ENCODE measurements at regions not wholly inside any gene's neighbourhood (a gene's known extent, or its start where the extent isn't known, plus 50 kb on each side); places are given as distances from the start of the nearest gene placed in this dataset.
A peak's percentile ranks its signal among the peaks of the same experiment; 100 is the strongest.
"Not testable (repeated sequence)": the region's sequence is repeated elsewhere in the genome, so short reads cannot be mapped to it uniquely, and the experiment has no call there.

DNA sequence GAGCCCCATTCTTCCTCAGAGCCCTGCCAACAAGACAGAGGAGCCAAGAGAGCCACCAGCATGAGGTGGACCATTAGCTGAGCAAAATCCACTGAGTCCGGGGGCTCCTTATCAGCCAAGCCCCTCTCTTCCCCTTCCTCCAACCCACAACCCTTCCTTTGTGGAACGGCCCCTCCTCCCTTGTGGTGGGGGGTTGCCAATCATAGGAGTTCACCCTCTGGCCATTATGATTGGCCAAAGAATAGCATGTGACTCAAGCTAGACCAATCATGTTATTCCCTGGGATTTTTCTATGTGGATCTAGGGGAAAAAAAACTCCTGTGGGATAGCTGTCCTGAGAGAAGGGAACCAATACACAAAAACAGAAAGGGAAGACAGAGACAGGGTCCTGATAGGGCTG is 120.5 kb downstream of the C16orf95 start:
- no peak for DNase-seq

DNA sequence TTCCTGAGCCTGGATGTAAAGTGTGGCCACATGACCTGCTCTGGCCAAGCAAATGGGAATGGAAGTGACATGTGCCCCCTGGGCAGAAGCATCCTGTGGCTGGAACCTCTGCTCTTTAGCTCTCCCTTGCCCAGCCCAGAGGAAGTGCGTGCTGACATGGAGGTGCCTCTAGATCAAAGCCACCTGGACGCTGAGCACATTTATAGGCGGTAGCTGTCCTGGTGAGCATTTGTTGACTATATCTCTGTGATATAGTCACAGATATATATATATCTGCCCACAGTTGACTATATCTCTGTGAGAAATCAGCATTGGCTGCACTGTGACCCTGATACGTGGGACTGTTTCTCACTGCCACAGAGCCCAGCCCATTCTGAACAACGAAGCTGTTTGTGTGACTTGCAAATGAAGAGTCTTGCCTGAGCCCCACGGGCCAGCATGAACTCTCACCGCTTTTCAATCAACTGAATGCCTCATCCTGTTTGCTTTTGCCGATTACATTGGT is 118.8 kb downstream of the C16orf95 start:
- DNase-seq = no peak

DNA sequence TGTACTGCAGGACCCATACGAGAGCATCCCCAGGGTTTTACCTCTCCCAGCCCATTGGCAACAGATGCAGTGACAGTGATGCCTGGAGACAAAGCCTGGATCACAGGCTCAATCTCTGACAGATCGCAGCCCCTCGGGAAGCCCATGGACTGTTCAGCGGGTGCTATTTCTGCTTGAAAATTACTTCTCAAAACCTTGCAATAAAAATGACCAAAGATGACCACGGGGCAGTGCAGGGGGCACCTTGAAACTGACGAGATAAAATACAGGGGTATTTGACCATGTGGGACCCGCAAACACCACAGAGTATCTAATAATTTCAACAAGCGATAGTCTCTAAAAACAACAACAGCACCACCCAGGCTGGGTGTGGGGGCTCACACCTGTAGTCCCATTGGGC is 118.3 kb downstream of the C16orf95 start:
- no peak for DNase-seq

DNA sequence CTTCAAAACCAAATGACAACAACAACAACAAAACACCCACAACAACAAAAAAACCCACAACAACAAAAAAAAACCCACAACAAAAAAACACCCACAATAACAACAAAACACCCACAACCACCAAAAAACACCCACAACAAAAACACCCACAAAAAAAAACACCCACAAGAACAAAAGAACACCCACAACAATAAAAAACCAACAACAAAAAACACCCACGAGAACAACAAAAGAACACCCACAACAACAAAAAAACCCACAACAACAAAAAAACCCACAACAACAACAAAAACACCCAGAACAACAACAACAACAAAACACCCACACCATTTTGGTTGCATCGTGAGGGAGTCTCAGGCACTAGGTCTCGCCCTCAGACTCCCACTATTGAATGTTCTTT is 117.8 kb downstream of the C16orf95 start:
- DNase-seq = no peak

DNA sequence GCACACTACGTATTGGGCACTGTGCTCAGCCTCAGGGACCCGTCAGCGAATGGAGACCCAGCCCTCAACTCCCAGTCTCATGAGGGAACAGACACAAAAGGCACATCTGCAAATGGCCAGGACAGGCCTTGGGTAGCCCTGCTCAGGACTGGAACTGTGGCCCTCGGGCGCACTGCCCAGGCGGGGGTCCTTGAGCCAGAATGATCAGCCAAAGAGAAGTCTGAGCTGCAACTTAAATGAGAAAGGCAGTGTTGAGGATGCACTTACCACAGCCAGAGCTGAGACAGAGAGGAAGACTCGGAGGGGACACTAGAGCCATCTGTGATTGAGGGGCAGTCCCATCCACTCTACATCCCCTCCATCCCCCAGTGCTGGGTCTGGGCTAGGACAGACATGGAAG is 117.3 kb downstream of the C16orf95 start:
- no peak for DNase-seq

DNA sequence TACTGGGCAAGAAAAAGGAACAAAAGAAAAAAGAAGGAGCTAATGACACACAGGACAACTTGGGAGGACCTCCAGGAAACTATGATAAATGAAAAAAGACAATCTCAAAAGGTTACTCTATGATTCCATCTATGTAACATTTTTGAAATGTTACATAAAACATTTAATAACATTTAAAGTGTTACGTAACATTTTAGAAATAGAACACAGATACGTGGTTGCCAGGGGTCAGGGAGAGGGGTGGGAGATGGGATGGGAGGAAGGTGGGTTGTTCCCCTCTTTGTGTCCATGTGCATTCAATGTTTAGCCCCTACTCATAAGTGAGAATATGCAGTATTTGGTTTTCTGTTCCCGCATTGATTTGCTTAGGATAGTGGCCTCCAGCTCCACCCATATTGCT is 116.6 kb downstream of the C16orf95 start:
- DNase-seq = no peak

DNA sequence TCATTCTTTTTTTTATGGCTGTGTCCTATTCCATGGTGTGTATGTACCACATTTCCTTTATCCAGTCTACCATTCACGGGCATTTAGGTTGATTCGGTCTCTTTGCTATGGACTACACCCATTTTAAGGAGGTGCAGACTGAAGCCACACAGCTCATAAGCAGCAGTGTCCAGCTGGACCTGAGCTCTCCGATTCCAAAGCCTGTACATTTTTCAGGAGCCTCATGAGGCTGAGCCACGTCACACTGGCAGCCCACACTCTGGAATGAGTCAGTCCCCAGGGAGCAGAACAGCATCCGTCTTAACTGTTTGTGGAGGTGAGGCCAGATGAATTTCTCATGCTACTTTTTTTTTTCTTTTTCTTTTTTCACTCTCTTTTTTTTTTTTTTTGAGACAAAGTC is 116.1 kb downstream of the C16orf95 start:
- DNase-seq = no peak

DNA sequence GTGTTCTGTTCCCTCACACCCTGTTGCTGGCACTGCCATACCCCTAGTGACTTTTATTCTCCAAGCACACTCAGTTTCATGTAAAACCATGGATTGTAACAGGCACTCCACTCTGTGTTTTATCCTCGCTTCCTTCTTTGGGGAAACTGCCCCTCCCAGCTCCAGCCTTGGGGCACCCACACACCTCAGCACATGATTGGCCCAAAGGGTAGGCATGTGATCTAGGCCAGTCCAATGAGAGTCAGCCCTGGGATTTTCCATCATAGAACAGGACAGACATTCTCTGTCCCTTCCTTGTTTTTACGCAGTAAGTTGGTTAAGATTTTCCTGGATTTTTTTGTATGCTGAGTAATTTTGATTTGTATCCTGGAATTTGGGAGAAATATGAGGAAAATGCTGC is 115.4 kb downstream of the C16orf95 start:
- no peak for DNase-seq

DNA sequence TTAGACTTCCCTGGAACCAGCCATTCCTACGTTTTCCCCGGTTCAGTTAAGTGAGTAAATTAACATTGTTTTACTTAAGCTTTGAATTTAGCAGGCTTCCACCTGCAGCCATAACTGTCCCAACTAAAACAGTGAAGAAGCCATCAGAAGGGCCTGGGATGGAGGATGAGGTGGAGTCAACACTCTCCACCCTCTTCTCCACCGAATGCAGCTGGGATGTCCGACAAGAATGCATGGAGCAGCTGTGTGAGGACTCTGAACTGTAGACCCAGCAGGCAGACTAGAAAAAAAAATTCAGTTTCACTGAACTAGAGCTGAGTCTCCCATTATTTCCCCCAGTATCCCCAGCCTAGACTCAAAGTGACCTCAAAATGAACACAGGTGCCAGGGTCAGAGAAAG is 114.8 kb downstream of the C16orf95 start:
- no peak for DNase-seq

DNA sequence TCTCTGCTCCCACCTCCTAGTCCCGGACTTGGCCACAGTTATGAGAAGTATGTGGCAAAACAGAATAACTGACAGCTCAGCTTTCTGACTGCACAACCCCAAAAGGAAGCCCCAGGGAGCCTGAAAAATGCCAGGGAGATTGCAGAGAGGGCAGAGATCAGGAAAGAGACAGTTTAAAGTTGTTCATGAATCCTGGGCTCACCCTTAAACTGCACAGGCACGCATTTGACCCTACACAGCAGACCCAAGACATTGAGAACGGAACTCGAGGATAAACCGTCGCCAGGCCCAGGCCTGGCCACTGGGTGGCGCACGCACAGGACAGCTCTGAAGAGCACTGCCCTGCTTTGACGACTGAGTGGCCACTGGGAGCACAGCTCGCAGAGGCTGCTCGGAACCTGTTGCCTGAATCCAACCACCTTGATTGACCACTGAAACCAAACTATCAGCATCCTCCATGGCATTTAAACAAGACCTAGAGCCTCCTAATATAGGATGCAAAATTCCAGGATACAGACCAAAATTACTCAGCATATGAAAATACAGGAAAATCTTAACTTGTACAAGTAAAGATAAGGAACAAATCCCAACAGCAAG is 114.0 kb downstream of the C16orf95 start:
- DNase-seq = peak; percentile 51

DNA sequence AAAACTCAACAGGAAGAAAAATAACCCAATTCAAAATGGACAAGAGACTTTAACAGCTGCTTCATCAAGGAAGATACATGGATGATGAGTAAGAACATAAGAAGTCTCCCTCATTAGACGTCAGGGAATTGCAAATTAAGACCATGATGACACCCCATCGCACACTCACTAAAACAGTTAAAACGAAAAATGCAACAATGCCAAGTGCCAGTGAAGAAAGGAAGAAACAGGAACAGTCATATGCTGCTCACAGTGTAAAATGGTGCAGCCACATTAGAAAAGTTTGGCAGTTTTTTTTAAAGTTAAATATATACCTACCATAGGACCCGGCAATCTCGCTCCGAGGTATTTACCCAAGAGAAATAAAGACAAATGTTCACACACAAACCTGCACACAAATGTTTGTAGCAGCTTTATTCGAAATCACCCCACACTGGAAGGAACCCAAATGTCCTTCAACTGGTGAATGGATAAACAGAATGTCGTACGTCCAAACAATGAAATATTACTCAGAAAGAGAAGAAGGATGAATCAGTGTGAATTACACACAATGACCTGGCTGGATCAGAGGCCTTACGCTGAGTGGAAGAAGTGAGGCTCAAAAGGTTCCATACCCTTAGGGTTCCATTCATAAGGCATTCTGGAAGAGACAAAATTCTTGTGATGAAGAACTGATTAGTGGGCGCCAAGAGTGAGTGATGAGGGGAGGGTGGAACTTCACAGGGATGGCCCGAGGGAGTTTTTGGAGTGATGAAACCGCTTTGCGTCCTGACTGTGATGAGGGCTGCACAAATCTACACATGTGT is 110.3 kb downstream of the C16orf95 start:
- no peak for DNase-seq

DNA sequence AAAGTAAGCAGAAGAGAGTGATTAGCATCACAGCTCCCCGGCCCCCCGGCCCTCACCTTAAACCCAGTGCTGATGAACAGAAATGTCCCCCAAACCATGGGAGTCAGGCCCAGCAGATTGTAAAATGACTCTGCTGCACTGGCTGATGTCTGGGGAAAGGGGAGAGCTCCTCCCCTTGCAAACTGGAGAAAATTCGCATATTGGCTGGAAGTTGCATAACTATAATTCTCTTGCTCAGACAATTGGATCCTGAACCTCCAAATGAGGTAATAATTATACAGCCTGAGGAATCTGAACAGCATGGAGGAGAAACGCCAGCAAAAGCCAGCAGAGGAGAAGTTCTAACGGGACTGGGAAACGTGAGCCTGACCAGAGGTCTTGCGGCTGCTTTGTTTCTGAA is 109.7 kb downstream of the C16orf95 start:
- DNase-seq = no peak

DNA sequence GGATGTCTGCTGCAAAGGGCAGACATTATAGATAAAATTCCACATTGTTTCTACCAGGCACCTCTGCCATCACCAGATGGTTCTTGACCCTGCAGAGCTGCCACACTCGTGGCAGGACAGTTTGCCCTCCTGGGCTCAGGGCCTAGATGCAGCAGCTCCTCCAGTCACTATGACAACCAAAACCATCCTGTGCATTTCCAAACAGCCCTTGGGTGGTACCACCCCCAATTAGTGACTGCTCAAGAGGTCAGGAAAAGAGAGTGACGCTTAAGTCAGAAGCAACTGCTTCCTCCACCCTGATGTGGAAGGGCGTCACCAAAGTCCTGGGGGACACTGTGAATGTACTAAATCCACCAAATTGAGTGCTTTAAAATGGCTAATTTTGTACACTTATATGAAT is 109.2 kb downstream of the C16orf95 start:
- no peak for DNase-seq

DNA sequence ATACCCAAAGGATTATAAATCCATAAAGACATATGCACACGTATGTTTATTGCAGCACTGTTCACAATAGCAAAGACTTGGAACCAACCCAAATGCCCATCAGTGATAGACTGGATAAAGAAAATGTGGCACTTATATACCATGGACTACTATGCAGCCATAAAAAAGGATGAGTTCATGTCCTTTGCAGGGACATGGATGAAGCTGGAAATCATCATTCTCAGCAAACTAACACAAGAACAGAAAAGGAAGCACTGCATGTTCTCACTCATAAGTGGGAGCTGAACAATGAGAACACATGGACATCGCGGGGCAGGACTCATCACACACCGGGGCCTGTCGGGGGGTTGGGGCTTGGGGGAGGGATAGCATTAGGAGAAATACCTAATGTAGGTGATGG is 108.2 kb downstream of the C16orf95 start:
- not testable (repeated sequence) for DNase-seq

DNA sequence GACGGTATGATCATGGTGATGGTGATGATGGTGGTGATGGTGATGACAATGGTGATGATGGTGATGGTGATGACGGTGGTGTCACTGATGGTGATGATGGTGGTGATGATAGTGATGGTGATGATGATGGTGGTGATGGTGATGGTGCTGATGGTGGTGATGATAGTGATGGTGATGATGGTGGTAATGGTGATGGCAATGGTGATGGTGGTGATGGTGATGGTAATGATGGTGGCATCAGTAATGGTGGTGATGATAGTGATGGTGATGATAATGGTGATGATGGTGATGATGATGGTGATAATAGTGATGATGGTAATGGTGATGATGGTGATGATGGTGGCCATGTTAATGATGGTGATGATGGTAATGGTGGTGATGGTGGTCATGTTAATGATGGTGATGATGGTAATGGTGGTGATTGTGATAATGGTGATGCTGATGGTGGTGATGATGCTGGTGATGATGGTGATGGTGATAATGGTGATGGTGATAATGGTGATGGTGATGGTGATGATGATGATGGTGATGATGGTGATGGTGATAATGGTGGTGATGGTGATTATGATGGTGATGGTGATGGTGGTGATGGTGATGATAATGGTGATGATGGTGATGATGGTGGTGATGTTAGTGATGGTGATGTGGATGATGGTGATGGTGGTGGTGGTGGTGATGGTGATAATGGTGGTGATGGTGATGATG is 107.2 kb downstream of the C16orf95 start:
- no peak for DNase-seq

DNA sequence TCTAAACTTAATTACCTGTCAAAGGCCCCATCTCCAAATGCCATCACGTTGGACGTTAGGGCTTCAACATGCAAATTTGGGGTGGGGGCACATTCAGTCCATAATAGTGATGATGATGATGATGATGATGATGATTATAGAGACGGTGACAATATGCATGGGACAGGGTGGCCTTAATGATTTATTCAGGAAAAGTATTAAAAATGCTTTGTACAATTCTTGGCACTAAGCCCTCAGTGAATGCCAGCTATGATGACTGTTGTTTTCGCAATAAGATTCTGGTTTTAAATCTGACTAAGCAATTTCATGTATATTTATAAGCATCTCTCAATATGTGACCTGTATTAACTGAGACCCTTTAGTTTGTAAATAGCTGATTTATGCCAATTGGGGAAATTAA is 106.3 kb downstream of the C16orf95 start:
- no peak for DNase-seq

DNA sequence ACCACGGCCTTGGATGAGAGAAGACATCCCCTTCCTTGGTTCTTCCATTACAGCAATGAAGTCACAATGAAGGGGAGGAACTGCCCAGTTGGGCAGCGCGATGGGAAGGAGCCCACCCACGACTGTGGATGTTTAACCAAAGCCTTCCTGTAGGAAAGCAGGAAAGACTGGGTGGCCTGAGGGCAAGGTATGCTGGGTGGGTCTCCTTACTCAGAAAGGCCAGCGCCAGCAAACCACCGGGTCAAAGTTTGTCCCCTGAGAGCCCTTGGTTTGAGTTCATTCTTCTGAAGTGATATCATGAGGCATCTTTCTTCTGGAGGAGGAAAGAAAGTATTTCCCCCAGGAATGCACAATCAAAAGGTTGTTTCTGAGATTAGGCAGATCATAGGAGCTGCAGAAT is 105.2 kb downstream of the C16orf95 start:
- DNase-seq = no peak

DNA sequence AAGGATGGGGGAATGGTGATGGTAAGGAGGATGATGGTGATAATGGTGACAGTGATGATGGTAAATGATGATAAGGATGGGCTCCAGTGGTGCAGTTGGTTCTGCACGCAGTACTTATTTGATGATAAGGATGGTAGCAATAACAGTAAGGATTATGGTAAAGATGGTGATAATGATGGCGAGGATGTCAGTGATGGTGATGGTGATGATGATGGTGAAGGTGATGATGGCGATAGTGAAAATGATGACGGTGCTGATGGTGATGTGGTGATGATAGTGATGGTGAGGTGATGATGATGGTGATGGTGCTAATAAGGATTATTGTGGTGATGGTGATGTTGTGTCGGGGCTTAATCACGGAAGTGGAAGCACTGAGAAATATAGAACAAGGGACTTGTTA is 103.7 kb downstream of the C16orf95 start:
- no peak for DNase-seq

DNA sequence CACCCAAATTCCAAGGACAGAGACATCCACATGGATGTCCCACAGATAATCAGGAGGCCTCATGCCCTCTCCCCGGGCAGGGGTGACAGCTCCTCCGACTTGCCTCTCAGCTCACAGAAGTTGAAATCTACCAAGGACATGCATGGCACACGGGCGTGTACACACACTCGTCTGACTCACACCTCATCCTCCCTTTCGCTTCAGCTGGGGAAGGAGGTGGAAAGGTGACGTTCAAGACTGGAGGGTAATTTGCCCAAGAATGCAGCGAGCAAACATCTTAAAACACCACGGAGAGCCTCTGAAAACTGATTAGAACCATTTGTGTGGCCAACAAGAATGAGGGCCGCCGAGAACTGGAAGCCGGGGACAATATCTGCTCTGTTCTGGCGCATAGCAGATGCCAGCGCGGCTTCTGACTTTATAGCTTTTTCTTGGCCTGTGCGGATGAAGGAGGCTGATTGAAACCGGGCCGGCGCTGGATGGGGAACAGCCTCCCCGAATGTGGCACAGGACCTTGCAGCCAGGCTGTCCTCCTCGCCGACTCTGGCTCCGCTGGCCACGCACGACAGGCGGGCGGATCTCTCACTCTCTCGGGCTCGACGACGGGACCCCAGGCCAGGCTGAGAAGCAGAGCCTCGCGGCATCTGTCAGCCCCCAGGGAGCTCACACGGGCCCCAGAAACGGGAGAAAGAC is 100.9 kb downstream of the C16orf95 start:
- no peak for DNase-seq

DNA sequence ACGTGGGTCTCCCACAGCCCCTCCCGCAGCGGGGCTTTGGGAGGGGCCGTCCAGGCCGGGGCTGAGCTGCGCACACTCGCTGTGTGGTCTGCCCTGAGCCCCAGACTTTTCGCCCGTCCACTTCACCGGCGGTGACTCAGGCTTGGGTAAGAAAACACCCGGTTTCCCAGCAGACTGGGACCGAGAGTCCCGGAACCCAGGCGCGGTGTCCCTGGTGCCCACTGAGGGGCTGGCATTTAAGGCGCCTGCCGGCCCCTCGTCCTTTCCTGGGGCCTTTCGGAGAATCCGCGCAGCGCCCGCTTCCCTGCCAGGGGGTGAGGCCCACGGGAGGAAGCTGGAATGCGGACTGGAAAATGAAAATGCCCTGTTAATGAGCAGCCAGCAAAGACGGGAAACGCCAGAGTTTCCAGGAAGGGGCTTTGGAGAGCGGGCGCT is 100.3 kb downstream of the C16orf95 start:
- no peak for DNase-seq

DNA sequence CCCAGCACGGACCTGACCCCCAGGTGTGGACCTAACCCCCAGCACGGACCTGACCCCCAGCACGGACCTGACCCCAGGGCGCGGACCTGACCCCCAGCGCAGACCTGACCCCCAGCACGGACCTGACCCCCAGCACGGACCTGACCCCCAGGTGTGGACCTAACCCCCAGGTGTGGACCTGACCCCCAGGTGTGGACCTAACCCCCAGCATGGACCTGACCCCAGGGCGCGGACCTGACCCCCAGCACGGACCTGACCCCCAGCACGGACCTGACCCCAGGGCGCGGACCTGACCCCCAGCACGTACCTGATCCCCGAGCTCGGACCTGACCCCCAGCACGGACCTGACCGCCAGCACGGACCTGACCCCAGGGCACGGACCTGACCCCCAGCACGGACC is 99.4 kb downstream of the C16orf95 start:
- not testable (repeated sequence) for DNase-seq

DNA sequence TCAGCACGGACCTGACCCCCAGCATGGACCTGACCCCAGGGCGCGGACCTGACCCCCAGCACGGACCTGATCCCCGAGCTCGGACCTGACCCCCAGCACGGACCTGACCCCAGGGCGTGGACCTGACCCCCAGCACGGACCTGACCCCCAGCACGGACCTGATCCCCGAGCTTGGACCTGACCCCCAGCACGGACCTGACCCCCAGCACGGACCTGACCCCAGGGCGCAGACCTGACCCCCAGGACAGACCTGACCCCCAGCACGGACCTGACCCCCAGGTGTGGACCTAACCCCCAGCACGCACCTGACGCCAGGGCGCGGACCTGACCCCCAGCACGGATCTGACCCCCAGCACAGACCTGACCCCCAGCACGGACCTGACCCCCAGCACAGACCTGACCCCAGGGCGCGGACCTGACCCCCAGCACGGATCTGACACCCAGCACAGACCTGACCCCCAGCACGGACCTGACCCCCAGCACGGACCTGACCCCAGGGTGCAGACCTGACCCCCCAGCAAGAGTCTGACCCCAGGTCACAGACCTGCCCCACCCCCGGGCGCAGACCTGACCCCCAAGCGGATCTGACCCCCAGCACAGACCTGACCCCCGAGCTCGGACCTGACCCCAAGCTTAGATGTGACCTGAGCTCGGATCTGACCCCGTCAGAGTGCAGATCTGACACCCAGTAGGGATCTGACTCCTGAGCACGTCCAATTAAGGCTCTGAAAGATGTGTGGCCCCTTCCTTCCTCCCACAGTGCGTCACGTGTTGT is 98.7 kb downstream of the C16orf95 start:
- DNase-seq = no peak
